Subcutaneous abdominal adipose tissue (tissue), 5 donors: ENCODE measurements at regions not wholly inside any gene's neighbourhood (a gene's known extent, or its start where the extent isn't known, plus 50 kb on each side); places are given as distances from the start of the nearest gene placed in this dataset.
A peak's percentile ranks its signal among the peaks of the same experiment; 100 is the strongest.

Experiments used
- H3K27ac ChIP-seq: one replicate; pipeline ENCODE4 v1.7.0; 2013; ENCODE audit warnings: low read depth, mild to moderate bottlenecking, inconsistent platforms, low read length, moderate library complexity
- H3K27me3 ChIP-seq, 5 donors: one replicate each; pipeline ENCODE4 v1.7.0; 2013; ENCODE audit warnings: low read length in 5 of 5, inconsistent platforms in 1 of 5; ENCODE audit not compliant: control insufficient read depth in 5 of 5, insufficient read depth in 4 of 5
- H3K36me3 ChIP-seq, 5 donors: one replicate each; pipeline ENCODE4 v1.7.0; 2013; ENCODE audit warnings: low read length in 5 of 5; ENCODE audit not compliant: control insufficient read depth in 5 of 5, insufficient read depth in 5 of 5
- H3K4me1 ChIP-seq, 5 donors: one replicate each; pipeline ENCODE4 v1.7.0; 2013; ENCODE audit warnings: low read length in 5 of 5, mild to moderate bottlenecking in 3 of 5, moderate library complexity in 1 of 5; ENCODE audit not compliant: control insufficient read depth in 5 of 5, insufficient read depth in 5 of 5
- H3K4me3 ChIP-seq, 5 donors: one replicate each; pipeline ENCODE4 v1.7.0; 2013; ENCODE audit warnings: low read length in 5 of 5, low read depth in 1 of 5
- H3K9ac ChIP-seq, 5 donors: one replicate each; pipeline ENCODE4 v1.7.0; 2013; ENCODE audit warnings: low read length in 5 of 5, mild to moderate bottlenecking in 4 of 5, moderate library complexity in 3 of 5
- H3K9me3 ChIP-seq, 5 donors: one replicate each; pipeline ENCODE4 v1.7.0; 2013; ENCODE audit warnings: low read length in 5 of 5; ENCODE audit not compliant: control insufficient read depth in 5 of 5
- donor health status: healthy.
- donor health status: healthy.
- donor health status: healthy.
- donor health status: healthy.
- donor health status: healthy.

GRCh38 chr10:3432081-3432825 lies 259.7 kb upstream of the PITRM1 start:
- Histone ChIP-seq H3K9me3 (no peaks in the 10 kb centered on the region), H3K36me3 (no peaks in the 10 kb centered on the region), H3K4me3 (no peak overlapping the region), H3K4me1 (peaks cover 3 to 30% (median 9%) of the 10 kb centered on the region in 5 donors), H3K27ac (no peak overlapping the region), H3K9ac (no peak overlapping the region), H3K27me3 (no peaks in the 10 kb centered on the region)

GRCh38 chr10:3430501-3430900 lies 257.9 kb upstream of the PITRM1 start:
- peaks cover 13 to 47% (median 25%) of the 10 kb centered on the region in 5 donors for H3K4me1 ChIP-seq
- no peaks in the 10 kb centered on the region for H3K9me3 ChIP-seq
- H3K36me3 ChIP-seq: no peaks in the 10 kb centered on the region
- no peaks in the 10 kb centered on the region for H3K27me3 ChIP-seq
- H3K9ac ChIP-seq: no peak overlapping the region
- no peak overlapping the region for H3K27ac ChIP-seq
- no peak overlapping the region for H3K4me3 ChIP-seq

GRCh38 chr10:3429676-3430075 lies 257.1 kb upstream of the PITRM1 start:
- Histone ChIP-seq H3K9me3 (no peaks in the 10 kb centered on the region), H3K27me3 (no peaks in the 10 kb centered on the region), H3K36me3 (no peaks in the 10 kb centered on the region), H3K4me3 (no peak overlapping the region), H3K27ac (no peak overlapping the region), H3K9ac (no peak overlapping the region), H3K4me1 (peaks cover 13 to 55% (median 32%) of the 10 kb centered on the region in 5 donors)

- Histone ChIP-seq H3K4me1 (peaks cover 13 to 62% (median 39%) of the 10 kb centered on the region in 5 donors), H3K9ac (no peak overlapping the region), H3K27ac (no peak overlapping the region), H3K36me3 (no peaks in the 10 kb centered on the region), H3K4me3 (no peak overlapping the region), H3K27me3 (no peaks in the 10 kb centered on the region), H3K9me3 (no peaks in the 10 kb centered on the region)
Observed at GRCh38 chr10:3428826-3429225, 256.2 kb upstream of the PITRM1 start.

- Histone ChIP-seq H3K4me1 (peaks cover 13 to 67% (median 39%) of the 10 kb centered on the region in 5 donors), H3K9ac (peak overlapping the region in 1 of 5 donors; percentile 22), H3K27ac (peak overlapping the region; percentile 90), H3K27me3 (no peaks in the 10 kb centered on the region), H3K9me3 (no peaks in the 10 kb centered on the region), H3K36me3 (no peaks in the 10 kb centered on the region), H3K4me3 (no peak overlapping the region)
Observed at GRCh38 chr10:3427950-3428354, 255.4 kb upstream of the PITRM1 start.

GRCh38 chr10:3427347-3427746 lies 254.8 kb upstream of the PITRM1 start:
- Histone ChIP-seq H3K9ac (no peak overlapping the region), H3K27ac (peak overlapping the region; percentile 90), H3K27me3 (no peaks in the 10 kb centered on the region), H3K9me3 (no peaks in the 10 kb centered on the region), H3K36me3 (no peaks in the 10 kb centered on the region), H3K4me1 (peaks cover 13 to 67% (median 39%) of the 10 kb centered on the region in 5 donors), H3K4me3 (no peak overlapping the region)

GRCh38 chr10:3426190-3426845 lies 253.7 kb upstream of the PITRM1 start:
- Histone ChIP-seq H3K9ac (peak overlapping the region in 2 of 5 donors; percentile 38 to 48), H3K4me3 (no peak overlapping the region), H3K36me3 (no peaks in the 10 kb centered on the region), H3K27ac (peak overlapping the region; percentile 90), H3K27me3 (no peaks in the 10 kb centered on the region), H3K9me3 (no peaks in the 10 kb centered on the region), H3K4me1 (peaks cover 13 to 67% (median 39%) of the 10 kb centered on the region in 5 donors)

GRCh38 chr10:3425716-3426115 lies 253.1 kb upstream of the PITRM1 start:
- Histone ChIP-seq H3K4me3 (no peak overlapping the region), H3K27me3 (no peaks in the 10 kb centered on the region), H3K36me3 (no peaks in the 10 kb centered on the region), H3K27ac (peak overlapping the region; percentile 90), H3K9ac (no peak overlapping the region), H3K4me1 (peaks cover 10 to 67% (median 39%) of the 10 kb centered on the region in 5 donors), H3K9me3 (no peaks in the 10 kb centered on the region)

GRCh38 chr10:3425261-3425660 lies 252.7 kb upstream of the PITRM1 start:
- H3K9me3 ChIP-seq: no peaks in the 10 kb centered on the region
- H3K9ac ChIP-seq: no peak overlapping the region
- H3K36me3 ChIP-seq: no peaks in the 10 kb centered on the region
- H3K4me3 ChIP-seq: no peak overlapping the region
- H3K4me1 ChIP-seq: peaks cover 10 to 63% (median 39%) of the 10 kb centered on the region in 5 donors
- no peaks in the 10 kb centered on the region for H3K27me3 ChIP-seq
- peak overlapping the region; percentile 90 for H3K27ac ChIP-seq

- peak overlapping the region; percentile 90 for H3K27ac ChIP-seq
- H3K4me3 ChIP-seq: peak overlapping the region in 2 of 5 donors; percentile 36 to 47
- no peaks in the 10 kb centered on the region for H3K36me3 ChIP-seq
- H3K4me1 ChIP-seq: peaks cover 7 to 54% (median 39%) of the 10 kb centered on the region in 5 donors
- no peaks in the 10 kb centered on the region for H3K27me3 ChIP-seq
- no peaks in the 10 kb centered on the region for H3K9me3 ChIP-seq
- peak overlapping the region in 2 of 5 donors; percentile 27 to 54 for H3K9ac ChIP-seq
Observed at GRCh38 chr10:3424111-3424851, 251.7 kb upstream of the PITRM1 start.
